HepG2 (cell line): ENCODE measurements at regions not wholly inside any gene's neighbourhood (a gene's known extent, or its start where the extent isn't known, plus 50 kb on each side); places are given as distances from the start of the nearest gene placed in this dataset.

ENCODE experiments used
- ATAC-seq: fragments of 200-7000 bp; cut with Tn5 transposase; 3 replicates; pipeline ENCODE4 v1.9.1; 2020; ENCODE audit warnings: mild to moderate bottlenecking, moderate library complexity
- BruUV-seq: library from RNA; stranded (reverse); fragments of 400-500 nt; replicated peaks from 2 replicates; lab custom pipeline; 2021; lab: Mats Ljungman, UMichigan
- CTCF ChIA-PET: fragments of 300-600 bp; formaldehyde crosslinking; extraction: SDS; loops from one replicate; lab custom pipeline; 2021; ENCODE audit warnings: low total read pairs, inconsistent platforms, low intra/inter-chr PET ratio; lab: Yijun Ruan, JAX
- POLR2A ChIA-PET: fragments of 350-600 bp; sonication (Branson Sonifier 250); formaldehyde crosslinking; loops from one replicate; lab custom pipeline; 2020; ENCODE audit warnings: antibody characterized with exemption, inconsistent platforms; lab: Yijun Ruan, JAX
- DNase-seq: peaks from one replicate; pipeline ENCODE4 v3.0.0-alpha.2; 2015; ENCODE audit warnings: low spot score
- FAIRE-seq: peaks from 3 replicates; lab custom pipeline; 2011; peaks lifted over from hg19 to GRCh38; lab: Jason Lieb, UNC
- H2AFZ ChIP-seq: one replicate; pipeline ENCODE4 v1.6.1; 2011; ENCODE audit warnings: low read length, inconsistent platforms
- H3K27ac ChIP-seq: fragments of 300-600 bp; 3 replicates; pipeline ENCODE4 v1.8.0; 2011; ENCODE audit warnings: mixed run types, mild to moderate bottlenecking, mixed read lengths, low read length, inconsistent platforms; ENCODE audit not compliant: insufficient read depth; ENCODE audit errors: extremely low read length
- H3K27me3 ChIP-seq, 2 experiments: fragments of 200-600 bp in 1 of 2; 2 replicates in 1 of 2; 3 replicates in 1 of 2; pipeline versions ENCODE4 v1.6.0 to v1.8.0; 2011; ENCODE audit warnings: low read length in 2 of 2, mild to moderate bottlenecking in 2 of 2, moderate library complexity in 2 of 2, inconsistent platforms in 1 of 2; ENCODE audit not compliant: insufficient read depth in 2 of 2, control insufficient read depth in 1 of 2
- H3K36me3 ChIP-seq, 2 experiments: fragments of 200-600 bp in 1 of 2; replicated peaks in 1 of 2; 2 replicates in 1 of 2; 3 replicates in 1 of 2; pipeline versions ENCODE4 v1.5.1 to v1.8.0; 2011; ENCODE audit warnings: low read length in 2 of 2, inconsistent platforms in 1 of 2; ENCODE audit not compliant: insufficient read depth in 2 of 2, control insufficient read depth in 1 of 2
- H3K4me1 ChIP-seq: 2 replicates; pipeline ENCODE4 v1.5.1; 2012; ENCODE audit warnings: low read length, inconsistent platforms; ENCODE audit not compliant: insufficient read depth
- H3K4me2 ChIP-seq: 2 replicates; pipeline ENCODE4 v1.6.0; 2011; ENCODE audit warnings: low read depth, low read length, inconsistent platforms
- H3K4me3 ChIP-seq, 3 experiments: fragments of 200-600 bp in 1 of 3; sonication (generic), shearing (Covaris generic) in 1 of 3; replicated peaks in 1 of 3; 2 replicates each; pipeline ENCODE4 v1.5.1; 2011 to 2016; ENCODE audit warnings: low read length in 3 of 3, inconsistent platforms in 2 of 3, low read depth in 2 of 3, mild to moderate bottlenecking in 2 of 3, control low read depth in 1 of 3, mixed read lengths in 1 of 3; ENCODE audit not compliant: insufficient read depth in 1 of 3
- H3K79me2 ChIP-seq: one replicate; pipeline ENCODE4 v1.6.1; 2011; ENCODE audit warnings: low read length, inconsistent platforms; ENCODE audit not compliant: insufficient read depth
- H3K9ac ChIP-seq: 2 replicates; pipeline ENCODE4 v1.6.0; 2011; ENCODE audit warnings: mild to moderate bottlenecking, low read depth, low read length, inconsistent platforms; ENCODE audit not compliant: insufficient read depth
- H3K9me3 ChIP-seq: 2 replicates; pipeline ENCODE4 v1.5.1; 2012; ENCODE audit warnings: mild to moderate bottlenecking, low read length
- H4K20me1 ChIP-seq: 2 replicates; pipeline ENCODE4 v1.6.0; 2011; ENCODE audit warnings: inconsistent platforms, mild to moderate bottlenecking, low read length, moderate library complexity; ENCODE audit not compliant: insufficient read depth
- BRD4 ChIP-seq: sonication (generic); formaldehyde crosslinking; IDR thresholded peaks from 2 replicates; pipeline ENCODE4 v1.4.0; 2020; ENCODE audit warnings: missing genetic modification reagents
- HOXA7 ChIP-seq: sonication (generic); formaldehyde crosslinking; IDR thresholded peaks from 2 replicates; pipeline ENCODE4 v1.8.1; 2022; ENCODE audit warnings: mild to moderate bottlenecking, missing genetic modification reagents, moderate library complexity
- NR2F1 ChIP-seq, 2 experiments: fragments of 450-650 bp in 1 of 2; formaldehyde crosslinking in 1 of 2; IDR thresholded peaks; 2 replicates each; pipeline versions ENCODE4 v1.5.0 to v1.6.1; 2016 to 2020; ENCODE audit warnings: mild to moderate bottlenecking in 1 of 2, missing compliant biosample characterization in 1 of 2, missing genetic modification reagents in 1 of 2, moderate library complexity in 1 of 2
- PHF8 ChIP-seq: sonication (generic); formaldehyde crosslinking; IDR thresholded peaks from 2 replicates; pipeline ENCODE4 v1.5.0; 2020; ENCODE audit warnings: missing genetic modification reagents
- SMAD3 ChIP-seq: sonication (generic); formaldehyde crosslinking; IDR thresholded peaks from 2 replicates; pipeline ENCODE4 v1.4.0; 2020; ENCODE audit warnings: missing genetic modification reagents
- YY1 ChIP-seq: IDR thresholded peaks from 2 replicates; pipeline ENCODE4 v1.6.1; 2011; ENCODE audit warnings: low read length, low read depth, moderate library complexity, mild to moderate bottlenecking; ENCODE audit not compliant: insufficient read depth, insufficient replicate concordance
- ZNF430 ChIP-seq: sonication (generic); formaldehyde crosslinking; IDR thresholded peaks from 2 replicates; pipeline ENCODE4 v1.9.0; 2021; ENCODE audit warnings: mild to moderate bottlenecking, missing genetic modification reagents
- ZNF441 ChIP-seq: sonication (generic); formaldehyde crosslinking; IDR thresholded peaks from 2 replicates; pipeline ENCODE4 v1.7.0; 2021; ENCODE audit warnings: missing genetic modification reagents, borderline replicate concordance
- ZNF709 ChIP-seq: sonication (generic); formaldehyde crosslinking; IDR thresholded peaks from 2 replicates; pipeline ENCODE4 v1.5.0; 2020; ENCODE audit warnings: mild to moderate bottlenecking, missing genetic modification reagents
- ZNF720 ChIP-seq: sonication (generic); formaldehyde crosslinking; IDR thresholded peaks from 2 replicates; pipeline ENCODE4 v1.4.0; 2020; ENCODE audit warnings: missing genetic modification reagents
- WGBS: methylation state at CpG from one replicate; pipeline ENCODE4 v1.1.6; 2017; ENCODE audit warnings: low lambda C conversion rate; 5-methylcytosine and 5-hydroxymethylcytosine counted together
- in situ Hi-C: cut with HindIII; loops from 2 replicates; pipeline ENCODE4 v1.10.0; 2017; ENCODE audit warnings: low pct_unique_long_range_greater_than_20kb; ENCODE audit not compliant: extremely low pct_ligation_motif_present
- intact Hi-C: fragments of 100-400 bp; cut with micrococcal nuclease; formaldehyde crosslinking; loops from one replicate; pipeline ENCODE4 v1.10.0; 2022; ENCODE audit not compliant: unreplicated experiment
- TF ChIP-seq, protein P1 (sequence below): sonication (generic); formaldehyde crosslinking; IDR thresholded peaks from 2 replicates; pipeline ENCODE4 v1.4.0; 2020; ENCODE audit warnings: missing genetic modification reagents; ENCODE audit errors: not compliant biosample characterization
- TF ChIP-seq, protein P2 (sequence below): sonication (generic); formaldehyde crosslinking; IDR thresholded peaks from 2 replicates; pipeline ENCODE4 v1.5.0; 2020; ENCODE audit warnings: mild to moderate bottlenecking, missing genetic modification reagents
- TF ChIP-seq, protein P3 (sequence below): sonication (generic); formaldehyde crosslinking; conservative IDR thresholded peaks from 2 replicates; pipeline ENCODE4 v1.4.0; 2020; ENCODE audit warnings: mild to moderate bottlenecking, missing genetic modification reagents, moderate library complexity

DNA sequence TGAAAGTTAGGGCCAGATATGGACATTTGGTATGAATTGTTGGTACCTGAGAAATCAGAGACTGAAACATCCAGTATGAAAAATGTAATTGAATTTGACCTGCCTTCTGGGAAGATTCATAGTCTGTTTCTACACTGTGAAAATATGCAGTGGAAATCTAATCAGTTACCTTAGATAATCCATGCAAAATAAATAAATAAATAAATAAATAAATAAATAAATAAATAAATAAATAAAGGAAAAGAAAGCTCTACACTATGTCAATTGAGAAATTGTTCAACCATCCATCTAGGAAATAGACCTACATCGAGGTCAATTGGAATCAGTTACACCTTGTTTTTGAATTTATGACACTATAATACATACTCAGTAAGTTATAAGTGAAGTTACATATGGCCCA lies 252.3 kb downstream of the VGLL3 start:
- in situ Hi-C loops (no loop called here), intact Hi-C loops (no loop called here)
- no peak overlapping the region for H3K9ac ChIP-seq
- no peaks in the 10 kb centered on the region for H3K27me3 ChIP-seq
- TF ChIP-seq NR2F1 (CRISPR knock-in tag; IDR thresholded peaks at IDR 0.05), result no peak
- TF ChIP-seq, protein P1, sequence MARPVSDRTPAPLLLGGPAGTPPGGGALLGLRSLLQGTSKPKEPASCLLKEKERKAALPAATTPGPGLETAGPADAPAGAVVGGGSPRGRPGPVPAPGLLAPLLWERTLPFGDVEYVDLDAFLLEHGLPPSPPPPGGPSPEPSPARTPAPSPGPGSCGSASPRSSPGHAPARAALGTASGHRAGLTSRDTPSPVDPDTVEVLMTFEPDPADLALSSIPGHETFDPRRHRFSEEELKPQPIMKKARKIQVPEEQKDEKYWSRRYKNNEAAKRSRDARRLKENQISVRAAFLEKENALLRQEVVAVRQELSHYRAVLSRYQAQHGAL (CRISPR knock-in tag), result no peak
- TF ChIP-seq BRD4 (CRISPR knock-in tag), result no peak
- 0% methylated on average over 1 of the region's 1 CpG for whole genome bisulfite sequencing
- no peaks in the 10 kb centered on the region for H3K79me2 ChIP-seq
- no peaks in the 10 kb centered on the region for H3K36me3 ChIP-seq
- no peak overlapping the region for H2AFZ ChIP-seq
- CTCF ChIA-PET, result no interaction called here
- no peak overlapping the region for H3K27ac ChIP-seq
- ATAC-seq (no peak), DNase-seq (no peak), FAIRE-seq (no peak)
- no TSS peak for BruUV-seq
- no peak overlapping the region for H3K4me2 ChIP-seq
- H3K4me3 ChIP-seq, result no peak overlapping the region
- POLR2A ChIA-PET, result no interaction called here
- H4K20me1 ChIP-seq, result no peaks in the 10 kb centered on the region
- H3K9me3 ChIP-seq, result no peaks in the 10 kb centered on the region
- no peaks in the 10 kb centered on the region for H3K4me1 ChIP-seq

DNA sequence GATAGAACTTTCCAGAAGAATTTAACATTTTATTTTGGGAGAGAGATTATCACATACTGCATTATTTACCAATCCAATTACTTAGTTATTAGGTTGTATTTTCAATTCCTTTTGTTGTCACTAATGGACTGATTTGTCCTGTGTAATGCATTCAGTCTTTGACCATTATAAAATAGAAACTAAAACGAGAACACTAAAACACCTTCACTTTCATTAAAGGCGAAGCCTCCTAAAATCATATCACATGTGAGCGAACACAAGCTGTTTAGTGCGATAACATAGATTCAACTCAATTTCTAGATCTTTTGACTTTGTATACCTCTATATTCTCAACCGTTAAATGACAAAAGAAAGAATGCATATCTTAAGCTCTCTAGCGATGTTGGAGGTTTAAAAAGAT lies 253.4 kb downstream of the VGLL3 start:
- BruUV-seq, result no TSS peak
- Histone ChIP-seq H3K9me3 (no peaks in the 10 kb centered on the region), H4K20me1 (no peaks in the 10 kb centered on the region), H3K9ac (no peak overlapping the region), H3K27ac (no peak overlapping the region), H3K36me3 (no peaks in the 10 kb centered on the region), H3K4me3 (no peak overlapping the region), H3K4me1 (no peaks in the 10 kb centered on the region), H3K27me3 (no peaks in the 10 kb centered on the region), H3K79me2 (no peaks in the 10 kb centered on the region), H3K4me2 (no peak overlapping the region), H2AFZ (no peak overlapping the region)
- DNase-seq, result no peak
- CTCF ChIA-PET, result no interaction called here
- POLR2A ChIA-PET, result no interaction called here
- in situ Hi-C loops (no loop called here), intact Hi-C loops (no loop called here)
- ATAC-seq, result no peak
- 41% methylated on average over 6 of the region's 6 CpGs for WGBS
- no peak for FAIRE-seq
- TF ChIP-seq ZNF709 (CRISPR knock-in tag) (no peak), ZNF430 (CRISPR knock-in tag) (no peak), HOXA7 (CRISPR knock-in tag) (no peak), SMAD3 (CRISPR knock-in tag) (no peak), YY1 (no peak), ZNF720 (no peak), PHF8 (CRISPR knock-in tag) (no peak), ZNF441 (CRISPR knock-in tag) (no peak)
- TF ChIP-seq, protein P2, sequence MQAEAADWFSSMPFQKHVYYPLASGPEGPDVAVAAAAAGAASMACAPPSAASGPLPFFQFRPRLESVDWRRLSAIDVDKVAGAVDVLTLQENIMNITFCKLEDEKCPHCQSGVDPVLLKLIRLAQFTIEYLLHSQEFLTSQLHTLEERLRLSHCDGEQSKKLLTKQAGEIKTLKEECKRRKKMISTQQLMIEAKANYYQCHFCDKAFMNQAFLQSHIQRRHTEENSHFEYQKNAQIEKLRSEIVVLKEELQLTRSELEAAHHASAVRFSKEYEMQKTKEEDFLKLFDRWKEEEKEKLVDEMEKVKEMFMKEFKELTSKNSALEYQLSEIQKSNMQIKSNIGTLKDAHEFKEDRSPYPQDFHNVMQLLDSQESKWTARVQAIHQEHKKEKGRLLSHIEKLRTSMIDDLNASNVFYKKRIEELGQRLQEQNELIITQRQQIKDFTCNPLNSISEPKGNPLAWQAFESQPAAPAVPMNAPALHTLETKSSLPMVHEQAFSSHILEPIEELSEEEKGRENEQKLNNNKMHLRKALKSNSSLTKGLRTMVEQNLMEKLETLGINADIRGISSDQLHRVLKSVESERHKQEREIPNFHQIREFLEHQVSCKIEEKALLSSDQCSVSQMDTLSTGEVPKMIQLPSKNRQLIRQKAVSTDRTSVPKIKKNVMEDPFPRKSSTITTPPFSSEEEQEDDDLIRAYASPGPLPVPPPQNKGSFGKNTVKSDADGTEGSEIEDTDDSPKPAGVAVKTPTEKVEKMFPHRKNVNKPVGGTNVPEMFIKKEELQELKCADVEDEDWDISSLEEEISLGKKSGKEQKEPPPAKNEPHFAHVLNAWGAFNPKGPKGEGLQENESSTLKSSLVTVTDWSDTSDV (CRISPR knock-in tag), result no peak
- TF ChIP-seq, protein P3, sequence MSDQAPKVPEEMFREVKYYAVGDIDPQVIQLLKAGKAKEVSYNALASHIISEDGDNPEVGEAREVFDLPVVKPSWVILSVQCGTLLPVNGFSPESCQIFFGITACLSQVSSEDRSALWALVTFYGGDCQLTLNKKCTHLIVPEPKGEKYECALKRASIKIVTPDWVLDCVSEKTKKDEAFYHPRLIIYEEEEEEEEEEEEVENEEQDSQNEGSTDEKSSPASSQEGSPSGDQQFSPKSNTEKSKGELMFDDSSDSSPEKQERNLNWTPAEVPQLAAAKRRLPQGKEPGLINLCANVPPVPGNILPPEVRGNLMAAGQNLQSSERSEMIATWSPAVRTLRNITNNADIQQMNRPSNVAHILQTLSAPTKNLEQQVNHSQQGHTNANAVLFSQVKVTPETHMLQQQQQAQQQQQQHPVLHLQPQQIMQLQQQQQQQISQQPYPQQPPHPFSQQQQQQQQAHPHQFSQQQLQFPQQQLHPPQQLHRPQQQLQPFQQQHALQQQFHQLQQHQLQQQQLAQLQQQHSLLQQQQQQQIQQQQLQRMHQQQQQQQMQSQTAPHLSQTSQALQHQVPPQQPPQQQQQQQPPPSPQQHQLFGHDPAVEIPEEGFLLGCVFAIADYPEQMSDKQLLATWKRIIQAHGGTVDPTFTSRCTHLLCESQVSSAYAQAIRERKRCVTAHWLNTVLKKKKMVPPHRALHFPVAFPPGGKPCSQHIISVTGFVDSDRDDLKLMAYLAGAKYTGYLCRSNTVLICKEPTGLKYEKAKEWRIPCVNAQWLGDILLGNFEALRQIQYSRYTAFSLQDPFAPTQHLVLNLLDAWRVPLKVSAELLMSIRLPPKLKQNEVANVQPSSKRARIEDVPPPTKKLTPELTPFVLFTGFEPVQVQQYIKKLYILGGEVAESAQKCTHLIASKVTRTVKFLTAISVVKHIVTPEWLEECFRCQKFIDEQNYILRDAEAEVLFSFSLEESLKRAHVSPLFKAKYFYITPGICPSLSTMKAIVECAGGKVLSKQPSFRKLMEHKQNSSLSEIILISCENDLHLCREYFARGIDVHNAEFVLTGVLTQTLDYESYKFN (CRISPR knock-in tag), result no peak
